ENCODE measurements at regions not wholly inside any gene's neighbourhood (a gene's known extent, or its start where the extent isn't known, plus 50 kb on each side); places are given as distances from the start of the nearest gene placed in this dataset.

DNA sequence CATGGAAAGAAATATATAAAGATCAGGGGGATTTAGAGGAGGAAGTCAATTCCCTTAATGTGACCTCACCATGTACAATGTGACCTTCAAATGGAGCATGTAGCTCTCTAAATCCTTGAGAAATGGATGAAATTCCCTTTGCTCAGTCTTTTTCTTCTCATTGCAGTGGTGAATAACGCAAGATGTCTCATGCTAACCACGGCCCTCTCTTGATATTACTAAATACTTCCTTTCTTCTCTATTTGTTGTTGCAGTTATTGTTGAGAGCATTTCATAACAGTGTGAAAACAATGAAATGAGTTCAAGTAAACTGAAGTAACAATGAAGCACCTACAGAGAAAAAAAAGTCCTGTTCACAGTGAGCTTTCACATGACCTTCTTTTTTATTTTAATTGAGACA, 55.6 kb downstream of the ZNF281 start:
- no peak for DNase-seq (ENCODE audit: low read depth)

GRCh38 chr1:200353232-200353631, 56.6 kb downstream of the ZNF281 start:
- DNase-seq (ENCODE audit: low read depth): no peak

DNA sequence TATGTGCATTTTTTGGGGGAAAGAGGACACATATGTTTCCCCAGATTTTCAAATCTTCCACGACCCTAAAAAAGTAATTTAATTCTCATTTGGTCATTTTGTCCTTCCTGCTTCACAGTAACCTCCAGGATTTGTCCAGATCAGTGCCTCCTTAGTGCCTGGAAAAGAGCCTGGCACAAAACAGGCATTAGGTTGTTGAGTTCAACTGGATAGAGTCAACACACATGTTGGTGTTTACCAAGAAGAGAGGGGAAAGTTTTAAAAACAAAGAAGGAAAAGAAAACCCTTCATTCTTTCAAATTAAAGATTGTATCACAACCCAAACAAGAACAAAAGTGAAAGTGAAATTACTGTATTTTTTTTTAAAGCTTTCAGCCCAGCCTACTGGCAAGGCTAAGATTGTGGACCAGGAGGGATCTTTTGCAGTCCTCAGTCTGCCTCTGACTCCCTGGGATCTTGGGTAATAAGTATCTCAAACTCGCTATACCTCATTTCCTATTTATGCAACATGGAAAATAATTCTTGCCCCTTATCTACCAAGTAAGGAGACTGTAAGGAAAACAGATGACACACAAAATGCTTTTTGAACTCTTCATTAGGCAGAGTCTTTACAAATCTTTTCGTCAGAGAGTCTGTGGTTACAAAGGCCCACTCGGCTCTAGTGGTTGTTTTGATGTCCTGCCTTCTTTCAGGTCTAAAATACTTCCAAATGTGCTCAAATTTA, 57.8 kb downstream of the ZNF281 start:
- DNase-seq (ENCODE audit: low read depth): no peak

DNA sequence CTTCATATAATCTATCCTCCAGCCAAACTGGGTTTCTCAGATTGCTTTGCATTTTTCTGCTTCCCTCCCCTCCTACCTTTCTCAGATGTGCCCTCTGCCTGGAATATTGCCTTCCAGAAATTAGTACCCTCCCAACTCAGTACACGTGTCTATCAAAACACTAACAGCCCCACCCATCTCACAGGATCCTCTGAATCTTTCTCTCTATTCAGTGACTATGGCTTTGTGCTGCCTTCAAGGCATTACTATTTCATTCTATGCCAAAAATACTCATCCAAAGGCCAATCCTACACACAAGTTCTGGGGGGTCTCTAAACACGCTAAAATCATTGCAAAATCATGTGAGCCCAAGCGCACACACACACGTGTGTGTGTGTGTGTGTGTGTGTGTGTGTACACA, 58.4 kb downstream of the ZNF281 start:
- no peak for DNase-seq (ENCODE audit: low read depth)

GRCh38 chr1:200346700-200347099, 63.1 kb downstream of the ZNF281 start:
- no peak for DNase-seq (ENCODE audit: low read depth)

DNA sequence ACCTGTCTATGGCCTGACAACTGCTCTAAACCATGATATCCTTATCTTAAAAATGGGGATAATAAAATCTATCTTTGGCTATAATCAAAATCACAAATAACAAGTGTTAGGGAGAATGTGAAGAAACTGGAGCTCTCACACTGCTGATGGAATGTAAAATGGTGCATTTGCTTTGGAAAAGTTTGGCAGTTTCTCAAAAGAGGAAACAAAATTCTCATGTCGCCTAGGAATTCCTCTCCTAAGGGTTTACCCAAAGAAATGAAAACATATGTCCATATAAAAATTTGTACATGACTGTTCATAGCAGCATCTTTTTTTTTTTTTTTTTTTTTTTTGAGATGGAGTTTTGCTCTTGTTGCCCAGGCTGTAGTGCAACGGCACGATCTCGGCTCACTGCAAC, 64.3 kb downstream of the ZNF281 start:
- DNase-seq (ENCODE audit: low read depth): no peak

- DNase-seq (ENCODE audit: low read depth): no peak
Measured at GRCh38 chr1:200343874-200344273, 66.0 kb downstream of the ZNF281 start.

- no peak for DNase-seq (ENCODE audit: low read depth)
Measured at GRCh38 chr1:200342511-200343311, 67.1 kb downstream of the ZNF281 start.

GRCh38 chr1:200338451-200338850, 71.4 kb downstream of the ZNF281 start:
- DNase-seq (ENCODE audit: low read depth): no peak

DNA sequence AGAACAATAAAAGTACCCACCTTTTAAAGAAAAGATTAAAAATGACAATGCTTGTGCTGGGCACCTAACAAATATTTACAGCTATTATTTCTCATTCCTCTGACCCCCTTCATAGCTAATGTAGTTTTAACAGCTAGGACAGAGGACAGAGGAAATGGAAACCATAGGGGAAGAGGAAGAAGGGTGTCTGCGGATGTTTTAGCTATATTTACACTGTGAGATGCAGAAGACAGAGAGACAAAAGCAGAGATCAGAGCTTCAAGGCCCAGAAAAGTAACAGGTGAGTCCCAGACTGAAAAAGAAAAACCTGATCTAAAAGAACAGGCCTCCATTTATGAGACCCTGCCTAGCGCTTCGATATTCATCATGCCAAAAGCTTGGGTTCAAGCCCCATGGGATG, 72.0 kb downstream of the ZNF281 start:
- no peak for DNase-seq (ENCODE audit: low read depth)

DNA sequence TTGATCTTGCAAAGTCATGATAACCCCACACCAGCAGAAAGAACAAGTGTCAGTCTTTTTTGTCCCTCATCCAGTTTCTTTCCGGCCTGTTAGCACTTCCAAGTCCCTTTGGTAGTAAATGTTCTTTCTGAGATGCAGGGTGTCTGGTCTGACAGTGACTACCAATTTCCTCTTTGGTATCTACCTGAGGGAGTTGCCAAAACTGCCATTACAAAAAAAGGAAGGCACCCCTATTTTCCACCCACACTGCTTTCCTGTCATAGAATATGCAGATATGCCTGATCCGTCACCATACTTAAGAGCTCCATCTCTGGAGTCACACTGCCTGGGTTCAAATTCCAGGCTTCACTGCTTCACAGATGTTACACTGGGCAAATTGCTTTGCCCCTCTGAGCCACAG, 72.4 kb downstream of the ZNF281 start:
- DNase-seq (ENCODE audit: low read depth): no peak

- DNase-seq (ENCODE audit: low read depth): no peak
Measured at GRCh38 chr1:200336901-200337391, 72.9 kb downstream of the ZNF281 start.

DNA sequence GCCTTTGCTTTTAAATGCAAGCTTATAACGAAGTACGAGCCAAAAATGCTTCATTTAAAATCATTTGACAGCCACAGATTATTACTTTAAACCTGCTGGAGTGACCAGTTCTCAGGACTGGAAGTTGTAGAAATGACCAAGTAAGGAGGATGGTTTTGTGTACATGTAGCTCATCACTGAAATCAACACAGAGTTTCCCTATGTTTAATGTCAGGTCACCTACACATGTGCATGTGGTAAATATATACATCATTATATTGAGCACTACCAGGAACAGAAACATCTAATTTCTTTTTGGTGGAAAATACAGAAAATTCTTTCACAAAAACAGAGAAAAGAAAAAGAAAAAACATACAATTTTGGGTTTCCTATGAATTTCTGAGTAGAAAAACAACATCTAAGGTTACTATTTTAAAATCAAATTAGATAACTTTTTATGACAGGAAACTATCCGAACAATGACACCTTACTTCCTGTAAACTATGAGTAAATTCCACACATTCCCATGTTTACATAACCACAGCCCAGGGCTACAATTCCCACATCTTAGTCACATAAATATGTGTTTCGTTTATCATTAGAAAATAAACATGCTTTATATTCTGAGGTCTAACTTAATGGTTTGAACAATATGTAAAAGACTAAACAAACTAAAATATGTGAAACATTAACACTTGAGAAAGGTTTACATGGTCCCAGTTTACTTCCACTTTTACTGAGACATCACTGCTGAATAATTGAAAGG, 73.6 kb downstream of the ZNF281 start:
- DNase-seq (ENCODE audit: low read depth): no peak

DNA sequence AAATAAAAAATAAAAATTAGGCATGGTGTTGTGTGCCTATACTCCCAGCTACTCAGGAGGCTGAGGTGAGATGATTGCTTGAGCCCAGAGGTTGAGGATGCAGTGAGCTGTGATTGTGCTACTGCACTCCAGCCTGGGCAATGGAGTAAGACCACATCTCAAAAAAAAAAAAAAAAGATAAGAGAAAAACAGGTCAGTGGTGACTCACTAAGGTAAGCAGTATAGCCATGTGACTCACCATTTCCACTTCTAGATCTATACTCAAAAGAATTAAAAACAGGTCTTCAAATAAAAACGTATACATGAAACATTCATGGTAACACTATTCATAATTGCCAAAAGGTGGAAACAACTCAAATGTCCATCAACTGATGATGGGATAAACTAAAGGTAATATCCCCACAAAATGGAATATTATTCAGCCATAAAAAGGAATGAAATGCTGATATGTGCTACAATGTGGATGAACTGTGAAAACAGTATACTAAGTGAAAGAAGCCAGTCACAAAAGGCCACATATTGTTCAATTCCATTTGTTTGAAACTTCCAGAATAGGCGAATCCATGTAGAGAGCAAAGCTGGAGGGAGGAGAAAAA, 75.1 kb downstream of the ZNF281 start:
- no peak for DNase-seq (ENCODE audit: low read depth)

GRCh38 chr1:200333329-200333728, 76.5 kb downstream of the ZNF281 start:
- no peak for DNase-seq (ENCODE audit: low read depth)

- DNase-seq (ENCODE audit: low read depth): no peak
Measured at GRCh38 chr1:200332716-200333115, 77.1 kb downstream of the ZNF281 start.

GRCh38 chr1:200330741-200331428, 79.0 kb downstream of the ZNF281 start:
- DNase-seq (ENCODE audit: low read depth): no peak

GRCh38 chr1:200329208-200329882, 80.5 kb downstream of the ZNF281 start:
- no peak for DNase-seq (ENCODE audit: low read depth)

DNA sequence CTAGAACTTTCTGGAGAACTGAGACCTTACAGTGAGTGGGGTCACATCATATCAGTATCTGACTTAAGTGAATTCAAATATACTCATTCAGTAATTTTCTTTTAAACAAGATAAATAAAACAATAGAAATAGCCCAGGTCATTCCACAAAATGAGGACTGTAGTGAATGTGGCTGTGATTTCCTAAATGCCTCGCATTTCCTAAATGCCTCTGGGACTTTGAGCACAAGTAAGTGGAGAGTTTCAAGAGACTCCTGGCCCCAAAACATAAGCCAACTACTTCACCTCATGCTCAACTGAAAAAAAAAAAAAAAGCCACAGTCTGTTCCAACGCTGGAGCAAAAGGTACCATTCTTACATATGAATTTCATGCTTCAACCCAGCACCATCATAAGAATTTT, 81.5 kb downstream of the ZNF281 start:
- DNase-seq (ENCODE audit: low read depth): no peak

- DNase-seq (ENCODE audit: low read depth): no peak
Measured at GRCh38 chr1:200323856-200324400, 85.9 kb downstream of the ZNF281 start.

- no peak for DNase-seq (ENCODE audit: low read depth)
Measured at GRCh38 chr1:200319148-200319547, 90.7 kb downstream of the ZNF281 start.
